ENCODE measurements at regions not wholly inside any gene's neighbourhood (a gene's known extent, or its start where the extent isn't known, plus 50 kb on each side); places are given as distances from the start of the nearest gene placed in this dataset.

DNA sequence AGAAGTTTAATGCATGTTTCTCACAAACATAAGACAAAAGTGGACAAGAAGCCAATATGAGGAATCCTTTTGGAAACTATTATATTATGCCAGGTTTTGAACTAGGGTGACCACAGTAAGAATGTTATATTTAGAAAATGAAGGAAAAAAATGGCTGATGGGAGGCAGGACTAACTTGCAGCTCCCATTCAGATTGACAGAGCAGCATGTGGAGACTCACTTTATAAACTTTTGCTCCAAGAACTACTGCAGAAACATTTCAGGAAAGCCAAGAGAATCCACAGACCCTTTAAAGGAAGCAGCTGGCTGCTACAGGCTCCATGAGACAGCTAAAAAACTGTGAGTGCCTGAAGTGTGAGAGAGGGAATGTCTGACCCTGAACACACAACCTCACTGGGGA lies 738.6 kb upstream of the GRIA3 start:
- Histone ChIP-seq H3K36me3 (ENCODE audit: control insufficient read depth, insufficient read depth, low read length) (no peaks in the 10 kb centered on the region), H3K27ac (ENCODE audit: low read length) (no peak overlapping the region), H3K4me3 (ENCODE audit: low read length) (no peak overlapping the region), H3K9me3 (ENCODE audit: control insufficient read depth, insufficient read depth, low read length) (no peaks in the 10 kb centered on the region), H3K4me1 (ENCODE audit: control insufficient read depth, insufficient read depth, low read length) (no peaks in the 10 kb centered on the region), H3K27me3 (ENCODE audit: control insufficient read depth, insufficient read depth, low read length) (no peaks in the 10 kb centered on the region)
- DNase-seq (ENCODE audit: low read depth, low spot score): no peak

DNA sequence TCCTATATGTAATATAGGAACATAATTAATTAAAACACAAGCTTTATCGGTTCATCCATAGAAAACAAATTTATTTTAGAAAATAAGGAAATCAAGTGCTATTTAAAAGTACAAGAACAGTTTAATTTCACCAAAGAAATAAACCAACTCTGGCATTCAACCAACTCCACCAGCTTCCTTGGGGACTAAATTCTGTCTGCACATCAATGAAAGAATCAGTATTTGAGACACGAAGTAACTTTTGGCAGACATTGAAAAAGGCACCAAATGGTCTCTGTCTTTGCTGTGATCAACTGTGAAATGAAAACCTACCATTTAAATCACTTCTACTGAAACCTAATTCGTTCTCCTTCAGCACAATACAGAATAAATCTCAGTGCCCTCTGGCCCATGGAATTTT lies 719.7 kb upstream of the GRIA3 start:
- Histone ChIP-seq H3K36me3 (ENCODE audit: control insufficient read depth, insufficient read depth, low read length) (no peaks in the 10 kb centered on the region), H3K4me3 (ENCODE audit: low read length) (no peak overlapping the region), H3K27me3 (ENCODE audit: control insufficient read depth, insufficient read depth, low read length) (no peaks in the 10 kb centered on the region), H3K4me1 (ENCODE audit: control insufficient read depth, insufficient read depth, low read length) (no peaks in the 10 kb centered on the region), H3K27ac (ENCODE audit: low read length) (no peak overlapping the region), H3K9me3 (ENCODE audit: control insufficient read depth, insufficient read depth, low read length) (no peaks in the 10 kb centered on the region)
- DNase-seq (ENCODE audit: low read depth, low spot score): no peak
- no CpG with 5 or more reads among the region's 3 CpGs for WGBS (ENCODE audit: insufficient coverage, insufficient read length)

DNA sequence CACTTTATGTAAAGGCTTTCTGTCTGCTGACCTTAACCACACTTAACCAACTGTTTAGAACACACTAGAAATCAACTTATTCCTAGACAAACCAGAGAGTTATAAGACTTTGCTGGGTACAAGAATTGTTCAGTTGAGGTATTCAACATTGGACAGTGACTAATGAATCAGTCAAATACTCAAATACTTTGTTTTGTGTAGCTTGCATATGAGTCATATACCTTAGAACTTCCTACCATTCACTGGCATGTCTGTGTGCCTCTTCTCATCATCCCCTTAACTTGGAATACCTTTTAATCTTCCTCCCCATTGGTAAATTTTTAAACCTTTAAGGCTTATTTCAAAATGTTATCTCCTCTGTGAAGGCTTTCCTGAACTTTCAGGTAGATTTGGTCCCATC lies 708.8 kb upstream of the GRIA3 start:
- Histone ChIP-seq H3K4me1 (ENCODE audit: control insufficient read depth, insufficient read depth, low read length) (no peaks in the 10 kb centered on the region), H3K36me3 (ENCODE audit: control insufficient read depth, insufficient read depth, low read length) (no peaks in the 10 kb centered on the region), H3K27ac (ENCODE audit: low read length) (no peak overlapping the region), H3K4me3 (ENCODE audit: low read length) (no peak overlapping the region), H3K27me3 (ENCODE audit: control insufficient read depth, insufficient read depth, low read length) (no peaks in the 10 kb centered on the region), H3K9me3 (ENCODE audit: control insufficient read depth, insufficient read depth, low read length) (no peaks in the 10 kb centered on the region)
- DNase-seq (ENCODE audit: low read depth, low spot score): no peak

DNA sequence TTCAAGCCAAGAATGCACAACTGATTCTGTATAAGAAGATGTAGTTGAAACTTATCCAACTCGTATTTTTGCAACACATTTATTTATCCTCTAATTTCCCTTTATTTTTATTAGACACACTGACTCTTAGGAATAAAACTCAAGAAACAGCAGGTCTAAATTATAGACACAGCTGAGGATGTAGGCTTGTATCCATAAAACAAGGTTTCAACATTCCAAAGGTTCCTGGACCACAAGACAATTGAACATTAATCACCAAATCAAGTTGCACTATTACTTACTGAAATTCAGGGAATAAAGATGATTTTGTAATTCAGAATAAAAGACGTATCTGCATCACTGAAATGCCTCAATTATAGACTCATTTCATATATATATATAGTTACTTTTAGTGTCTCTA lies 683.5 kb upstream of the GRIA3 start:
- Histone ChIP-seq H3K4me3 (ENCODE audit: low read length) (no peak overlapping the region), H3K27ac (ENCODE audit: low read length) (no peak overlapping the region), H3K36me3 (ENCODE audit: control insufficient read depth, insufficient read depth, low read length) (no peaks in the 10 kb centered on the region), H3K4me1 (ENCODE audit: control insufficient read depth, insufficient read depth, low read length) (no peaks in the 10 kb centered on the region), H3K27me3 (ENCODE audit: control insufficient read depth, insufficient read depth, low read length) (no peaks in the 10 kb centered on the region), H3K9me3 (ENCODE audit: control insufficient read depth, insufficient read depth, low read length) (no peaks in the 10 kb centered on the region)
- no peak for DNase-seq (ENCODE audit: low read depth, low spot score)
- WGBS (ENCODE audit: insufficient coverage, insufficient read length): no CpG with 5 or more reads among the region's 2 CpGs

DNA sequence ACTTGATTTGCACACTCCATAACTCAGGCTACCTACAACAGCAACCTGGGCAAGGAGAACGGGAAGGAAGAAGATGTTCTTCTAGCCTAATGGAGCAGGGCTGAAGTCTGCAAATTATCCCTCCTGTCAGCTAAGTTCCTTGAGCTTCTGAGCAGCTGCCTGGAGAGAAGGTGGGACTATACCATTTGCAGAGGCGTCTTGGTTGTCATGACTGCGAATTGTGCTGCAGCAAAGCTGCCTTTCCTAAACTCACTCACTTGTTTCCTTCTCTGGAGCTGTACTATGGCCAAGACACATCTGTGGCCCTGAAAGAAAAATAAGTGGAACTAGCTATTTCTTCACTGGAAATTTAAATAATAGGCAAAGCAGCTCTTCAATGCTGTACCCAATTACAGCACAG lies 682.4 kb upstream of the GRIA3 start:
- Histone ChIP-seq H3K9me3 (ENCODE audit: control insufficient read depth, insufficient read depth, low read length) (no peaks in the 10 kb centered on the region), H3K36me3 (ENCODE audit: control insufficient read depth, insufficient read depth, low read length) (no peaks in the 10 kb centered on the region), H3K4me3 (ENCODE audit: low read length) (no peak overlapping the region), H3K27me3 (ENCODE audit: control insufficient read depth, insufficient read depth, low read length) (no peaks in the 10 kb centered on the region), H3K4me1 (ENCODE audit: control insufficient read depth, insufficient read depth, low read length) (no peaks in the 10 kb centered on the region), H3K27ac (ENCODE audit: low read length) (no peak overlapping the region)
- no CpG with 5 or more reads among the region's 3 CpGs for WGBS (ENCODE audit: insufficient coverage, insufficient read length)
- no peak for DNase-seq (ENCODE audit: low read depth, low spot score)

DNA sequence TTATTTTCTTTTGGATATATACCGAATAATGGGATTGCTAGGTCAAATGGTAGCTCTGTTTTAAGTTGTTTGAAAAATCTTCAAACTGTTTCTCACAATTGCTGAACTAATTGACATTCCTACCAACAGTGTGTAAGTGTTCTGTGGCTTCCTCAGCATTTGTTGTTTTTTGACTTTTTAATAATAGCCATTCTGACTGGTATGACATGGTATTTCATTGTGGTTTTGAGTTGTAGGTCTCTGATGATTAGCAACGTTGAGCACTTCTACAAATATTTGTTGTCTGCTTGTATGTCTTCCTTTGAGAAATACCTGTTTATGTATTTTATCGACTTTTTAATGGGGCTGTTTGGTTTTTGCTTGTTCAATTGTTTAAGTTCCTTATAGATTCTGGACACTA lies 680.1 kb upstream of the GRIA3 start:
- Histone ChIP-seq H3K4me1 (ENCODE audit: control insufficient read depth, insufficient read depth, low read length) (no peaks in the 10 kb centered on the region), H3K9me3 (ENCODE audit: control insufficient read depth, insufficient read depth, low read length) (no peaks in the 10 kb centered on the region), H3K36me3 (ENCODE audit: control insufficient read depth, insufficient read depth, low read length) (no peaks in the 10 kb centered on the region), H3K27ac (ENCODE audit: low read length) (no peak overlapping the region), H3K27me3 (ENCODE audit: control insufficient read depth, insufficient read depth, low read length) (no peaks in the 10 kb centered on the region), H3K4me3 (ENCODE audit: low read length) (no peak overlapping the region)
- WGBS (ENCODE audit: insufficient coverage, insufficient read length): no CpG with 5 or more reads among the region's 3 CpGs
- no peak for DNase-seq (ENCODE audit: low read depth, low spot score)

DNA sequence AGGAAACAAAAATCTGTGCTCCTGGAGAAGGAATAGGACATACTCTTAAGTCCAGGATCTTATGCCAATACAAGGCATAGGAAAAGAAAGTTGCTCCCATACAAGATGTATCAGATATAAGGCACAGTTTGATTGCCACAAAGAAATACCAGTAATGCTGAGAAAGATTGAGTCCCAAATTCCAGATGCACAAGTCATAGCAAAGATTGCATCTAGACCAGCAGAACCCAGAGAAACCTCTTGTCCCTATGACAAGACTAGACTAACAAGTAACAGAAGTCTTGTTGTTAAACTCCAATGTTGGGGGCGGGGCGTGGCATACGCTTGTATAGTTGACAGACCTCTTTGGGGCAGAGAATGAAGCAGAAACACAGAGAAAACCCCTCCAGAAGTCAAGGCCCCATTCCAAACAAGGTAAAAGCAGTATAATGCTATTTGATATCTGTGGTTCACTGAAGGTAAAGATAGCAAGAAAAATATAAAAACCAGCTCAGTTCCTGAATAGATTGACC lies 671.5 kb upstream of the GRIA3 start:
- no peak for DNase-seq (ENCODE audit: low read depth, low spot score)
- Histone ChIP-seq H3K27me3 (ENCODE audit: control insufficient read depth, insufficient read depth, low read length) (no peaks in the 10 kb centered on the region), H3K9me3 (ENCODE audit: control insufficient read depth, insufficient read depth, low read length) (no peaks in the 10 kb centered on the region), H3K4me1 (ENCODE audit: control insufficient read depth, insufficient read depth, low read length) (no peaks in the 10 kb centered on the region), H3K27ac (ENCODE audit: low read length) (no peak overlapping the region), H3K36me3 (ENCODE audit: control insufficient read depth, insufficient read depth, low read length) (no peaks in the 10 kb centered on the region), H3K4me3 (ENCODE audit: low read length) (no peak overlapping the region)
- WGBS (ENCODE audit: insufficient coverage, insufficient read length): no CpG with 5 or more reads among the region's 3 CpGs

DNA sequence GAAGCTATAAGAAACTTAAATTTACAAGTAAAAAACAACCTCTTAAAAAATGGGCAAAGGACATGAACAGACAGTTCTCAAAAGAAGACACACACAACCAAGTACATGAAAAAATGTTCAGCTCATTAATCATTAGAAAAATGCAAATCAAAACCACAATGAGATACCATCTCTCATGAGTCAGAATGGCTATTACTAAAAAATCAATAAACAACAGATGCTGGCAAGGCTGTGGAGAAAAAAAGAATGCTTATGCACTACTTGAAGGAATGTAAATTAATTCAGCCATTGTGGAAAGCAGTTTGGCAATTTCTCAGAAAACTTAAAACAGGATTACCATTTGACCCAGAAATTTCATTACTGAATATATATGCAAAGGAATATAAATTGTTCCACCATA lies 666.3 kb upstream of the GRIA3 start:
- Histone ChIP-seq H3K27ac (ENCODE audit: low read length) (no peak overlapping the region), H3K4me3 (ENCODE audit: low read length) (no peak overlapping the region), H3K36me3 (ENCODE audit: control insufficient read depth, insufficient read depth, low read length) (no peaks in the 10 kb centered on the region), H3K27me3 (ENCODE audit: control insufficient read depth, insufficient read depth, low read length) (no peaks in the 10 kb centered on the region), H3K4me1 (ENCODE audit: control insufficient read depth, insufficient read depth, low read length) (no peaks in the 10 kb centered on the region), H3K9me3 (ENCODE audit: control insufficient read depth, insufficient read depth, low read length) (no peaks in the 10 kb centered on the region)
- DNase-seq (ENCODE audit: low read depth, low spot score): no peak

DNA sequence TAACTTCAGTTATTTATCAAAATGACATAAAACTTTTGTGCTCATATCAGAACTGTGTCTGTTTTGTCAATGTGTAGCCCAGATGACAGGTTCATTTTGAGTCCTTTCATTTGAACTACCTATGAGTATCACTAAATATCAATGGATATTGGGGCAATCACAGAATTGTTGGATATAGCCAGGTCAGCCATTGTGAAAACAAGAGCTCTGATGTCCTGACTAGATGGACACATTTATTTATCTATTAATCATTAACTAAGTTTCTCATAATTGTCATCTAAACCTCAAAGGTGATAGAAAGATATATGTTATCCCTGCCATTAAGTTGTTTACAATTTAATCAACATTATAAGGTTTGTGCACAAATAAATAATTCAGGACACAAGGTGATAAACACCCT lies 638.3 kb upstream of the GRIA3 start:
- no peaks in the 10 kb centered on the region for H3K4me1 ChIP-seq (ENCODE audit: control insufficient read depth, insufficient read depth, low read length)
- H3K9me3 ChIP-seq (ENCODE audit: control insufficient read depth, insufficient read depth, low read length): no peaks in the 10 kb centered on the region
- no peak overlapping the region for H3K4me3 ChIP-seq (ENCODE audit: low read length)
- no peak overlapping the region for H3K27ac ChIP-seq (ENCODE audit: low read length)
- no peaks in the 10 kb centered on the region for H3K27me3 ChIP-seq (ENCODE audit: control insufficient read depth, insufficient read depth, low read length)
- H3K36me3 ChIP-seq (ENCODE audit: control insufficient read depth, insufficient read depth, low read length): no peaks in the 10 kb centered on the region
- no peak for DNase-seq (ENCODE audit: low read depth, low spot score)

DNA sequence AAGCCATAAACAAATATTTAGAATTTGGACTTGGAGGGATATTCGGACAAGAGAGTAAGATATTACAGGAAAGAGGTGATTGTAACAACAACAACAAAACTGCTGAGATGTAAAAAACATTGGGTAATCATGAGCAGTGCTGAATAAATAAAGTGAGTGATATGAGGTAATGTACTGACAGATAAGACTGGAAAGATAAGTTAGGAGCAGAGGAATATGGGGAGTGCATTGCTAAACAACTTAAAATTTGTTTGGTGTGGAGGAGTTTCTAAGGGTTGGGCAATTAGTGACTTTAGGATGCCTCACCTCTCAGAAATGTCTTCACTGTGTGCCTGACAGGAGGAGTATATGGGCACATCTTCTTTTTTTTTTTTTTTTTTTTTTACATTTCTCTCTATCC lies 637.8 kb upstream of the GRIA3 start:
- no CpG with 5 or more reads among the region's 1 CpG for WGBS (ENCODE audit: insufficient coverage, insufficient read length)

DNA sequence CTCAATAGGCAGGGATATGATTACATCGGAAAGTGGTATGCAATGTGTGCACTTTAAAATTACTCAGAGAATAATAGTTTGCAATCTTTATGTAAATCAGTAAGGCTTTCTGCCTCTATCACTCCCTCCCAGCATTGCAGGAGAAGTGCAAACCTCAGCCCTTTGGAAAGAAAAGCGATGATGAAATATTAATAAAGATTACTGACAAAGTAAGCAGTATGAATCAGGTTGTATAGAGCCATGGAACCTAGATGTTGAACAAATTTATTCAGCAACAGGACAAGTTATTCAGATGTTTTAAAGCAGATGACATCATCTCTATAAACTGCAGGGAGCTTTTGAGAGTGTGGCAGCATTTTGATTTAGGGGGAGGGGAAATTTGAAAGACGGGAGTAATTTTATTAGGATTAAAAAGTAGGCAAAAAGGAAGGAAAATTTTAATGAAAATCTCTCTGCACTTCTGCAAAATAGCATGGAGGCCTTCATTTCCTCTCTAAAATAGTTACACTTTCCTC lies 631.7 kb upstream of the GRIA3 start:
- H3K36me3 ChIP-seq (ENCODE audit: control insufficient read depth, insufficient read depth, low read length): no peaks in the 10 kb centered on the region
- no peak for DNase-seq (ENCODE audit: low read depth, low spot score)
- H3K9me3 ChIP-seq (ENCODE audit: control insufficient read depth, insufficient read depth, low read length): no peaks in the 10 kb centered on the region
- no peaks in the 10 kb centered on the region for H3K4me1 ChIP-seq (ENCODE audit: control insufficient read depth, insufficient read depth, low read length)
- no peak overlapping the region for H3K27ac ChIP-seq (ENCODE audit: low read length)
- no peak overlapping the region for H3K4me3 ChIP-seq (ENCODE audit: low read length)
- no peaks in the 10 kb centered on the region for H3K27me3 ChIP-seq (ENCODE audit: control insufficient read depth, insufficient read depth, low read length)
- 100% methylated on average over 1 of the region's 3 CpGs for WGBS (ENCODE audit: insufficient coverage, insufficient read length)

More for the DNA sequence above, 637.8 kb upstream of the GRIA3 start:
- H3K27ac ChIP-seq (ENCODE audit: low read length): no peak overlapping the region
- H3K36me3 ChIP-seq (ENCODE audit: control insufficient read depth, insufficient read depth, low read length): no peaks in the 10 kb centered on the region
- no peaks in the 10 kb centered on the region for H3K4me1 ChIP-seq (ENCODE audit: control insufficient read depth, insufficient read depth, low read length)
- DNase-seq (ENCODE audit: low read depth, low spot score): no peak
- no peaks in the 10 kb centered on the region for H3K9me3 ChIP-seq (ENCODE audit: control insufficient read depth, insufficient read depth, low read length)
- H3K4me3 ChIP-seq (ENCODE audit: low read length): no peak overlapping the region
- H3K27me3 ChIP-seq (ENCODE audit: control insufficient read depth, insufficient read depth, low read length): no peaks in the 10 kb centered on the region
